C4-2B (cell line): ENCODE measurements at regions not wholly inside any gene's neighbourhood (a gene's known extent, or its start where the extent isn't known, plus 50 kb on each side); places are given as distances from the start of the nearest gene placed in this dataset.

Source experiments
- CTCF ChIP-seq: fragments of 450-650 bp; conservative IDR thresholded peaks from 2 replicates; pipeline ENCODE4 v1.5.1; 2017; ENCODE audit warnings: mild to moderate bottlenecking
- ZFX ChIP-seq: fragments of 450-650 bp; IDR thresholded peaks from 2 replicates; pipeline ENCODE4 v1.6.1; 2017

DNA sequence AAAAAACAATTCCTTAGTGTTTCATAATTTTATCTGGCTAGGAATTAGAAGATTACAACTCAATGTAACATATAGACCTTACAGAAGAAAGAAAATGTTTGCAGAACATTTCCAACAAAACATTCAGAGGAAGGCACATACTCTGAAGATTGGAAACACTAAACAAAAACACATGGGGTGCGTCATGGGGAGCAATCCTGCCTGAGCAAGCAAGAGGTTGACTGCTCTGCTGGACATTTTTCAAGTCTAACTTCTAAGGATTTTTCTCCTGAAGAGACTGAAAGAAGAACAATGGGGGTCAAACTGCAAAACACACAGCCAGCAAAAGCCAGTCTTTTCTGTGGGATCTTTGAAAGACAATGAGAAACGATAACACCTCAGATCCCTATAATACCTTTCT is 182.8 kb downstream of the GUCY2F start:
- TF ChIP-seq CTCF (no peak), ZFX (no peak)
